ENCODE measurements at regions not wholly inside any gene's neighbourhood (a gene's known extent, or its start where the extent isn't known, plus 50 kb on each side); places are given as distances from the start of the nearest gene placed in this dataset.

- TF ChIP-seq TAF1 (IDR thresholded peaks at IDR 0.05; ENCODE audit: low read depth) (no peak), EZH2 (IDR thresholded peaks at IDR 0.05; ENCODE audit: borderline replicate concordance, insufficient read depth, low read length, poor library complexity, severe bottlenecking) (no peak)
- TF ChIP-seq, protein P1, sequence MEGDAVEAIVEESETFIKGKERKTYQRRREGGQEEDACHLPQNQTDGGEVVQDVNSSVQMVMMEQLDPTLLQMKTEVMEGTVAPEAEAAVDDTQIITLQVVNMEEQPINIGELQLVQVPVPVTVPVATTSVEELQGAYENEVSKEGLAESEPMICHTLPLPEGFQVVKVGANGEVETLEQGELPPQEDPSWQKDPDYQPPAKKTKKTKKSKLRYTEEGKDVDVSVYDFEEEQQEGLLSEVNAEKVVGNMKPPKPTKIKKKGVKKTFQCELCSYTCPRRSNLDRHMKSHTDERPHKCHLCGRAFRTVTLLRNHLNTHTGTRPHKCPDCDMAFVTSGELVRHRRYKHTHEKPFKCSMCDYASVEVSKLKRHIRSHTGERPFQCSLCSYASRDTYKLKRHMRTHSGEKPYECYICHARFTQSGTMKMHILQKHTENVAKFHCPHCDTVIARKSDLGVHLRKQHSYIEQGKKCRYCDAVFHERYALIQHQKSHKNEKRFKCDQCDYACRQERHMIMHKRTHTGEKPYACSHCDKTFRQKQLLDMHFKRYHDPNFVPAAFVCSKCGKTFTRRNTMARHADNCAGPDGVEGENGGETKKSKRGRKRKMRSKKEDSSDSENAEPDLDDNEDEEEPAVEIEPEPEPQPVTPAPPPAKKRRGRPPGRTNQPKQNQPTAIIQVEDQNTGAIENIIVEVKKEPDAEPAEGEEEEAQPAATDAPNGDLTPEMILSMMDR (IDR thresholded peaks at IDR 0.05; ENCODE audit: poor library complexity, severe bottlenecking) = no peak
Measured at GRCh38 chr13:83088858-83089257, 793.4 kb downstream of the SLITRK1 start.
